Esophagus muscularis mucosa (tissue), 4 donors: ENCODE measurements at regions not wholly inside any gene's neighbourhood (a gene's known extent, or its start where the extent isn't known, plus 50 kb on each side); places are given as distances from the start of the nearest gene placed in this dataset.

ENCODE experiments used
- DNase-seq: peaks from one replicate; pipeline ENCODE4 v3.0.0-alpha.2; 2017; ENCODE audit errors: extremely low spot score
- H3K27ac ChIP-seq, 4 donors: fragments of 200-600 bp; sonication (generic); replicated peaks in 1 of 4; 1 replicate in 3 of 4; 2 replicates in 1 of 4; pipeline ENCODE4 v1.5.1; 2016 to 2019; ENCODE audit warnings: mild to moderate bottlenecking in 1 of 4
- H3K27me3 ChIP-seq, 4 donors: fragments of 200-600 bp; sonication (generic); one replicate each; pipeline versions ENCODE4 v1.5.1 to v1.6.0; 2016 to 2019
- H3K36me3 ChIP-seq, 4 donors: fragments of 200-600 bp; sonication (generic); one replicate each; pipeline ENCODE4 v1.5.1; 2016 to 2019
- H3K4me1 ChIP-seq, 4 donors: fragments of 200-600 bp; sonication (generic); one replicate each; pipeline ENCODE4 v1.5.1; 2016 to 2019
- H3K4me3 ChIP-seq, 4 donors: fragments of 200-600 bp; sonication (generic); 1 replicate in 2 of 4; 2 replicates in 2 of 4; pipeline ENCODE4 v1.5.1; 2016 to 2019; ENCODE audit warnings: mild to moderate bottlenecking in 4 of 4, moderate library complexity in 1 of 4
- H3K9me3 ChIP-seq, 4 donors: fragments of 200-600 bp; sonication (generic); 1 replicate in 3 of 4; 2 replicates in 1 of 4; pipeline ENCODE4 v1.5.1; 2016 to 2019
- EP300 ChIP-seq: sonication (generic); formaldehyde crosslinking; IDR thresholded peaks from one replicate; pipeline ENCODE4 v1.6.1; 2017; ENCODE audit warnings: antibody characterized with exemption
- POLR2A ChIP-seq: fragments of 450-650 bp; IDR thresholded peaks from one replicate; pipeline ENCODE4 v1.6.1; 2017; ENCODE audit warnings: antibody characterized with exemption, moderate library complexity, mild to moderate bottlenecking, low read depth
- POLR2AphosphoS5 ChIP-seq, 2 donors: sonication (generic); formaldehyde crosslinking; IDR thresholded peaks; one replicate each; pipeline ENCODE4 v1.6.1; 2017; ENCODE audit warnings: antibody characterized with exemption in 2 of 2
- WGBS: methylation state at CpG from one replicate; pipeline ENCODE4 v1.1.5; 2018; 5-methylcytosine and 5-hydroxymethylcytosine counted together
- intact Hi-C: fragments of 100-400 bp; cut with DNase I; formaldehyde crosslinking; loops from one replicate; pipeline ENCODE4 v1.15.1; 2023
- TF ChIP-seq, protein P1 (sequence below), 3 experiments: fragments of 200-600 bp in 2 of 3; fragments of 450-650 bp in 1 of 3; sonication (generic) in 2 of 3; IDR thresholded peaks; one replicate each; pipeline ENCODE4 v1.5.1; 2017 to 2019; ENCODE audit warnings: antibody characterized with exemption in 3 of 3, mild to moderate bottlenecking in 2 of 3, moderate library complexity in 1 of 3

DNA sequence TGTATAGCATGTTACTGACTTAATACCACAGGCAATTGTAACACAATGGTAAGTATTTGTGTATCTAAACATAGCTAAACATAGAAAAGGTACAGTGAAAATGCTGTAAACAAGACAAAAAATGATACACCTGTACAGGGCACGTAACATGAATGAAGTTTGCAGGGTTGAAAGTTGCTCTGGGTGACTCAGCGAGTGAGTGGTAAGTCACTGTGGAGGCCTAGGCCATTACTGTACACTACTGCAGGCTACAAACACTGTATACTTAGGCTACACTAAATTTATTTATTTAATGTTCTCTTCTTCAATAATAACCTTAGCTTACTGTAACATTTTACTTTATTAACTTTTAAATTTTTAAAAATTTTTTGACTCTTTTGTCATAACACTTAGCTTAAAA lies 158.4 kb downstream of the IPO8 start:
- DNase-seq, result no peak
- H3K4me3 ChIP-seq, result no peak overlapping the region
- 92% methylated on average over 2 of the region's 2 CpGs for WGBS
- H3K27ac ChIP-seq, result no peak overlapping the region
- TF ChIP-seq EP300 (no peak), POLR2AphosphoS5 (IDR thresholded peaks at IDR 0.05) (no peak), POLR2A (no peak)
- TF ChIP-seq, protein P1, sequence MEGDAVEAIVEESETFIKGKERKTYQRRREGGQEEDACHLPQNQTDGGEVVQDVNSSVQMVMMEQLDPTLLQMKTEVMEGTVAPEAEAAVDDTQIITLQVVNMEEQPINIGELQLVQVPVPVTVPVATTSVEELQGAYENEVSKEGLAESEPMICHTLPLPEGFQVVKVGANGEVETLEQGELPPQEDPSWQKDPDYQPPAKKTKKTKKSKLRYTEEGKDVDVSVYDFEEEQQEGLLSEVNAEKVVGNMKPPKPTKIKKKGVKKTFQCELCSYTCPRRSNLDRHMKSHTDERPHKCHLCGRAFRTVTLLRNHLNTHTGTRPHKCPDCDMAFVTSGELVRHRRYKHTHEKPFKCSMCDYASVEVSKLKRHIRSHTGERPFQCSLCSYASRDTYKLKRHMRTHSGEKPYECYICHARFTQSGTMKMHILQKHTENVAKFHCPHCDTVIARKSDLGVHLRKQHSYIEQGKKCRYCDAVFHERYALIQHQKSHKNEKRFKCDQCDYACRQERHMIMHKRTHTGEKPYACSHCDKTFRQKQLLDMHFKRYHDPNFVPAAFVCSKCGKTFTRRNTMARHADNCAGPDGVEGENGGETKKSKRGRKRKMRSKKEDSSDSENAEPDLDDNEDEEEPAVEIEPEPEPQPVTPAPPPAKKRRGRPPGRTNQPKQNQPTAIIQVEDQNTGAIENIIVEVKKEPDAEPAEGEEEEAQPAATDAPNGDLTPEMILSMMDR (IDR thresholded peaks at IDR 0.05), result no peak
- H3K27me3 ChIP-seq, result no peaks in the 10 kb centered on the region
- no peaks in the 10 kb centered on the region for H3K36me3 ChIP-seq
- H3K4me1 ChIP-seq, result no peaks in the 10 kb centered on the region
- intact Hi-C loops, result no loop called here
- H3K9me3 ChIP-seq, result peaks cover 0 to 15% (median 2%) of the 10 kb centered on the region in 4 donors

DNA sequence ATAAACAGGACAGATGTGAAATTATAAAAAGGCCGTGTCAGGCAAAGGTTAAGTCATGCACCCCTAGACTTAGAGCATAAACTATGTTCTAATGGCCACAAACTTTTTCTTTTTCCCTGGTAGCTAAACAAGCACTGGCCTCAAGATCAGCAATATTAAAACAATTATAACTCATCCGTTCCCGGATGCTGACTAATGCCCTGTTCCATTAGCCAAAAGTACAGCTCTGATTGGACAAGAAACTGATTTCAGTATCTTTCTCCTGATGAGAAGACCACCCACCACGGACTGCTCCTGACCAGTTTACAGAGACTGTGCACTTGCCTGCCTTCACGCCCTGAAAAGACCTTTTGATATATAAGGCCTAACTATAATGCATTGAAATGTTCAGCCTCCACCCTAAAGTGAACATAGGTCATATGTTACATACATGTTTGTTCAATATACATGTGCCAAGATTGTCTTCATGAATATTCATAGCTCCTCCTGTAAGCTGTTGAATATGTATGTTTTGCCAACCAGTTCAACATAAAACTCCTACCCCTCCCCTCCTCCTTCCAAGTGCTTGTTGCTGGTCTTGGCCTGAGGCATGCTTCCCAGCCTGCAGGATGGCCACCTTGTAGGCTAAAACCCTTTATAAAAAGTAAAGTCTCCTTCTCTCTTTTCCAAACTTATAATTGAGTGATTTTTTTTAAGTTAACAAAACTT lies 162.0 kb downstream of the IPO8 start:
- Histone ChIP-seq H3K27me3 (no peaks in the 10 kb centered on the region), H3K4me1 (no peaks in the 10 kb centered on the region), H3K27ac (no peak overlapping the region), H3K9me3 (no peaks in the 10 kb centered on the region), H3K4me3 (no peak overlapping the region), H3K36me3 (no peaks in the 10 kb centered on the region)
- no peak for DNase-seq
- TF ChIP-seq POLR2A, result no peak
- TF ChIP-seq EP300, result no peak
- TF ChIP-seq, protein P1 (IDR thresholded peaks at IDR 0.05), result no peak
- TF ChIP-seq POLR2AphosphoS5 (IDR thresholded peaks at IDR 0.05), result no peak
- 63% methylated on average over 5 of the region's 5 CpGs for WGBS
- intact Hi-C loops, result no loop called here

DNA sequence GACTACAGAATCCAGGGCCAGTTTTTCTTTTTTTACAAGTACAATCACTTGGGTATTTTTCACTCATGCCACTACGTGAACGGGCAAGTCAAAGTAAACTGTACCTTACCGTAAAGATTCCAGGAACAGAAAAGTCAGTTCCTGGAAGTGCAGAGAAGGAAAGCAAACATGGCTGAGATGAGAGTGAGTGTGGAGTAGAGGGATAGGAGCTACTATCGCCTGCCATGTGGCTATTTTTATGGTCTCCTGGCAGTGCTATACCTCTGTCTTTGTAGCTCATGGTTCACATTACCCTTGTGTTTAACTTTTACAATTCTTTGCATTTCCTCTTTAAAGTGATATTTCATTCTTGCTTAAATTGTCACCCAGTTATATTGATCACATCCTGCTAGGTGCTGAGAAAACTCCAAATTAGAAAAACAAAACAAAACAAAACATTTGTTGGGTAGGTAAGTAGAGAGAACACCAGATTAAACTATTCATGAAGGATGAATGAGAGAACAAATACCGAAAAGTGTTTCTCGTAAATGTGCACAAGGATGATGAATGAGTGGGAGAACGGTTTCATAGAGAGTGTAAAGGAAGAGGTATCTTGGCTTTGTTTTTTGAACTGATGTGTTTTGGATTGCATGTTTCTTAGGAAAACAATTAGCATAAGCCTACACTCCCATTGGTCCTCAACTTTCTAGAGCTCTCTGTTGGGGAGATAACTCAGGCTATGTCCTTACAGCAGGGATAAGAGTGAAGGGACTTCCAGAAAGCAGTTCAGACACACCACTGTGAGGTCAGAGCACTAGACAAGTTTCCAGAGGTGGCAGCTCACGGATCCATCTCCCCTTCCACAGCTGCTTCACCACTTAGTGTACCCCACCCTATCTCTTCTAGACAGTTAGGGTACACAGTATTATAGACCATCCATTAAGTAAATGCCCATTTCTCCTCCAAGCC lies 163.7 kb downstream of the IPO8 start:
- intact Hi-C loops, result no loop called here
- Histone ChIP-seq H3K4me3 (no peak overlapping the region), H3K27ac (no peak overlapping the region), H3K27me3 (no peaks in the 10 kb centered on the region), H3K36me3 (no peaks in the 10 kb centered on the region), H3K9me3 (no peaks in the 10 kb centered on the region), H3K4me1 (no peaks in the 10 kb centered on the region)
- WGBS, result 89% methylated on average over 8 of the region's 8 CpGs
- DNase-seq, result no peak
- TF ChIP-seq POLR2AphosphoS5 (IDR thresholded peaks at IDR 0.05), result no peak
- TF ChIP-seq POLR2A, result no peak
- TF ChIP-seq EP300, result no peak
- TF ChIP-seq, protein P1 (IDR thresholded peaks at IDR 0.05), result no peak

DNA sequence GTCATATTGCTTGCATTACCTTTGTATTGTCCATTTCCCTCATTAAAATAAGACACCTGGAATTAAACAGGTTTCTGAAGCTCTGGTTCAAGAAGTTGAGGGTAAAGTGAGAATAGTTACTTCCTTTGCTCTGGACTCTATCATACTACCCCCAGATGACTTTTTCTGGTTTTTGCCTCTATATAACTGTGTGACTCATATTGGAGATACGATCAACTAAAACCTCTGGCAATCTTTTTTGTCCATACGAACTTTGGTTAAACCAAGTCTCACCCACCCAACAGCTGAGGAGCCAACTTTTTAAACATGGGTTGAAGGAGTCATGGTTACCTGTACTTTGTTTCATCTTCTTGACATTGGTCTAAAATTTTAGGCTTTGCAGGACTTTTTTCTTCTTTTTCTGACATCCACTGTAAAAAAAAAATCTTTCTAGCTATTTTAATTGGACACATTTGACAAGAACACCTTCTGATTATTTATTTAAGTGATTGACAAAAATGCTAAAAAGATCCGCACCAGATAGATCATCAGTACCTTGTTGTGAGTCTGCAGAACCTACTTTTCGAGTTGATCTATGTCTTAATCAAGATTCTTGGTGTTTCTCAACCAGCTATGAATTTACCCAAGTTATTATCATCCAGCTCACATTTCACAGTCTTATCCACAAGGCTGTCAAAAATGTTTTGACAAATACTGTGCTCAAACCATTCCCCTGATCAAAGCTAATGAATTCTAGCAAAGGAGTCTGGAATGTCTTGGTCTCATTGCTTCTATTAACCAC lies 166.0 kb downstream of the IPO8 start:
- intact Hi-C loops, result no loop called here
- no peak for DNase-seq
- 78% methylated on average over 4 of the region's 4 CpGs for WGBS
- no peak overlapping the region for H3K27ac ChIP-seq
- no peaks in the 10 kb centered on the region for H3K36me3 ChIP-seq
- no peaks in the 10 kb centered on the region for H3K9me3 ChIP-seq
- no peaks in the 10 kb centered on the region for H3K4me1 ChIP-seq
- H3K4me3 ChIP-seq, result no peak overlapping the region
- H3K27me3 ChIP-seq, result no peaks in the 10 kb centered on the region
- TF ChIP-seq POLR2AphosphoS5 (IDR thresholded peaks at IDR 0.05) (no peak), POLR2A (no peak), EP300 (no peak)
- TF ChIP-seq, protein P1 (IDR thresholded peaks at IDR 0.05), result no peak
